ENCODE measurements at regions not wholly inside any gene's neighbourhood (a gene's known extent, or its start where the extent isn't known, plus 50 kb on each side); places are given as distances from the start of the nearest gene placed in this dataset.

- no peaks in the 10 kb centered on the region for H3K9me3 ChIP-seq (replicated peaks; ENCODE audit: control insufficient read depth, insufficient read depth, low read length)
- no peak overlapping the region for H2AFZ ChIP-seq (ENCODE audit: low read depth, low read length)
- intact Hi-C loops (cut with micrococcal nuclease) (no loop called here), dilution Hi-C loops (cut with MboI; ENCODE audit: extremely low pct_ligation_motif_present, low sequenced_read_pairs) (no loop called here)
- H3K9me1 ChIP-seq (replicated peaks; ENCODE audit: control insufficient read depth, extremely low read depth, insufficient read depth, low read length) = no peaks in the 10 kb centered on the region
- no peaks in the 10 kb centered on the region for H3K79me2 ChIP-seq (ENCODE audit: control insufficient read depth, insufficient read depth, low read length)
- peaks cover 0 to 2% of the 10 kb centered on the region in 2 experiments for H3K27me3 ChIP-seq (ENCODE audit: control insufficient read depth in 2 of 2, insufficient read depth in 2 of 2, low read length in 2 of 2)
- no peak for TF ChIP-seq MYC (IDR thresholded peaks at IDR 0.05; ENCODE audit: low read depth, low read length)
- TF ChIP-seq JUN (IDR thresholded peaks at IDR 0.05; ENCODE audit: borderline replicate concordance, insufficient read depth, insufficient read length, low read depth) = no peak
- TF ChIP-seq EZH2 (IDR thresholded peaks at IDR 0.05; ENCODE audit: borderline replicate concordance, low read depth, low read length, severe bottlenecking) = no peak
- no peak for TF ChIP-seq POLR2AphosphoS5 (IDR thresholded peaks at IDR 0.05; ENCODE audit: insufficient read depth, low read depth, low read length)
- TF ChIP-seq POLR2A (IDR thresholded peaks at IDR 0.05; ENCODE audit: low read depth, low read length) = no peak
- no peak for TF ChIP-seq MAX (IDR thresholded peaks at IDR 0.05; ENCODE audit: insufficient read depth, insufficient read length)
- TF ChIP-seq FOS (IDR thresholded peaks at IDR 0.05; ENCODE audit: borderline replicate concordance, insufficient read depth, low read length) = no peak
- TF ChIP-seq CTCF (IDR thresholded peaks at IDR 0.05; ENCODE audit: extremely low read depth in 1 of 2, insufficient read depth in 1 of 2, low read depth in 1 of 2, low read length in 2 of 2) = no peak
- TF ChIP-seq GATA2 (IDR thresholded peaks at IDR 0.05; ENCODE audit: insufficient read depth, insufficient read length, low read depth, low read length) = no peak
- no peak overlapping the region for H3K9ac ChIP-seq (replicated peaks; ENCODE audit: extremely low read depth, insufficient read depth, low read length)
- H3K4me1 ChIP-seq (ENCODE audit: control insufficient read depth, extremely low read depth, insufficient read depth, low read length) = no peaks in the 10 kb centered on the region
- H3K27ac ChIP-seq (ENCODE audit: insufficient read depth, low read depth, low read length) = no peak overlapping the region
- DNase-seq (ENCODE audit: low read depth, low spot score) (no peak), FAIRE-seq (no peak)
- ChIA-PET POLR2A (no interaction called here), CTCF (interaction anchor here (1.2 kb wide), 1 partner anchor 8 kb away, joined by 3 read pairs; no protein-coding TSS in a partner anchor)
- no TSS peak for BruUV-seq (replicated peaks)
- H3K4me2 ChIP-seq (ENCODE audit: insufficient read depth, low read length) = no peak overlapping the region
- no peak overlapping the region for H3K4me3 ChIP-seq (replicated peaks in 1 of 3; ENCODE audit: insufficient read depth in 1 of 3, low read depth in 1 of 3, low read length in 3 of 3)
- no peaks in the 10 kb centered on the region for H3K36me3 ChIP-seq (ENCODE audit: control insufficient read depth in 2 of 2, extremely low read depth in 1 of 2, insufficient read depth in 2 of 2, low read length in 2 of 2)
- H4K20me1 ChIP-seq (replicated peaks; ENCODE audit: control insufficient read depth, extremely low read depth, insufficient read depth, low read length) = no peaks in the 10 kb centered on the region
These were observed 102.7 kb upstream of the NREP start for GRCh38 chr5:111859533-111860270.
